ENCODE measurements at regions not wholly inside any gene's neighbourhood (a gene's known extent, or its start where the extent isn't known, plus 50 kb on each side); places are given as distances from the start of the nearest gene placed in this dataset.

- TF ChIP-seq CTCF (IDR thresholded peaks at IDR 0.05; ENCODE audit: insufficient read depth, low read depth, low read length), result no peak
- TF ChIP-seq EZH2 (IDR thresholded peaks at IDR 0.05; ENCODE audit: insufficient read depth, low read length), result no peak
Measured at GRCh38 chr3:141431411-141432378, 55.1 kb upstream of the RASA2 start.

All from astrocyte (in vitro differentiated cells and primary cell).